PC-9 (cell line): ENCODE measurements at regions not wholly inside any gene's neighbourhood (a gene's known extent, or its start where the extent isn't known, plus 50 kb on each side); places are given as distances from the start of the nearest gene placed in this dataset.

Source experiments
- CTCF ChIP-seq: fragments of 200-600 bp; sonication (generic); conservative IDR thresholded peaks from 2 replicates; pipeline ENCODE4 v1.6.1; 2017; ENCODE audit warnings: mixed run types, antibody characterized with exemption, mild to moderate bottlenecking, moderate library complexity
- EZH2 ChIP-seq: fragments of 200-600 bp; sonication (generic); IDR thresholded peaks from 2 replicates; pipeline ENCODE4 v1.8.0; 2017; ENCODE audit warnings: antibody characterized with exemption, low read depth

- no peak for TF ChIP-seq CTCF
- no peak for TF ChIP-seq EZH2
Observed at GRCh38 chr1:90127288-90127953, 132.5 kb downstream of the ZNF326 start.
